GM12878 (cell line): ENCODE measurements at regions not wholly inside any gene's neighbourhood (a gene's known extent, or its start where the extent isn't known, plus 50 kb on each side); places are given as distances from the start of the nearest gene placed in this dataset.

Experiments
- ATAC-seq: fragments of 200-7000 bp; cut with Tn5 transposase; 3 replicates; pipeline ENCODE4 v1.9.1; 2020; ENCODE audit warnings: mild to moderate bottlenecking, moderate library complexity
- BruUV-seq: library from RNA; stranded (reverse); fragments of 400-500 nt; replicated peaks from 2 replicates; lab custom pipeline; 2021; lab: Mats Ljungman, UMichigan
- CTCF ChIA-PET: fragments of 300-600 bp; sonication (Branson Sonifier 250); formaldehyde crosslinking; extraction: SDS; loops from one replicate; lab custom pipeline; 2021; ENCODE audit warnings: inconsistent platforms; lab: Yijun Ruan, JAX
- POLR2A ChIA-PET: fragments of 350-600 bp; formaldehyde crosslinking; extraction: SDS; loops from one replicate; lab custom pipeline; 2021; ENCODE audit warnings: inconsistent platforms; lab: Charles Lee
- RAD21 ChIA-PET: fragments of 300-600 bp; sonication (Branson Sonifier 250); formaldehyde crosslinking; loops from one replicate; lab custom pipeline; 2023; ENCODE audit warnings: antibody characterized with exemption; ENCODE audit not compliant: unreplicated experiment; lab: Charles Lee
- SMC1A ChIA-PET: fragments of 300-600 bp; sonication (Branson Sonifier 250); formaldehyde crosslinking; loops from one replicate; lab custom pipeline; 2023; ENCODE audit not compliant: unreplicated experiment, uncharacterized antibody; lab: Charles Lee
- DNase-seq: peaks from one replicate; pipeline ENCODE4 v3.0.0-alpha.2; 2011; ENCODE audit warnings: low read depth, low spot score
- FAIRE-seq: peaks from 3 replicates; lab custom pipeline; 2011; peaks lifted over from hg19 to GRCh38; lab: Jason Lieb, UNC
- H2AFZ ChIP-seq: 2 replicates; pipeline ENCODE4 v1.6.0; 2011; ENCODE audit warnings: low read depth, low read length, control low read depth; ENCODE audit not compliant: control insufficient read depth
- H3K27ac ChIP-seq: 2 replicates; pipeline ENCODE4 v1.5.1; 2011; ENCODE audit warnings: control low read depth; ENCODE audit not compliant: control insufficient read depth, insufficient read depth
- H3K27me3 ChIP-seq, 2 experiments: replicated peaks in 1 of 2; 2 replicates each; pipeline versions ENCODE4 v1.6.0 to v1.6.1; 2011; ENCODE audit warnings: low read length in 1 of 2; ENCODE audit not compliant: control insufficient read depth in 2 of 2, insufficient read depth in 2 of 2
- H3K36me3 ChIP-seq, 2 experiments: 2 replicates each; pipeline ENCODE4 v1.5.1; 2011; ENCODE audit warnings: low read length in 1 of 2; ENCODE audit not compliant: control insufficient read depth in 2 of 2, insufficient read depth in 2 of 2
- H3K4me1 ChIP-seq: 2 replicates; pipeline ENCODE4 v1.6.1; 2011; ENCODE audit warnings: mild to moderate bottlenecking, low read length, moderate library complexity, mixed read lengths; ENCODE audit not compliant: control insufficient read depth, insufficient read depth
- H3K4me2 ChIP-seq: 2 replicates; pipeline ENCODE4 v1.6.0; 2011; ENCODE audit warnings: control low read depth; ENCODE audit not compliant: control insufficient read depth, insufficient read depth
- H3K4me3 ChIP-seq: fragments of 200-600 bp; sonication (generic); 2 replicates; pipeline ENCODE4 v1.5.1; 2016
- H3K79me2 ChIP-seq: 2 replicates; pipeline ENCODE4 v1.6.0; 2011; ENCODE audit warnings: low read length; ENCODE audit not compliant: control insufficient read depth, insufficient read depth
- H3K9ac ChIP-seq: 2 replicates; pipeline ENCODE4 v1.8.0; 2011; ENCODE audit warnings: low read length, control low read depth, mixed read lengths; ENCODE audit not compliant: control insufficient read depth, insufficient read depth
- H3K9me3 ChIP-seq: replicated peaks from 3 replicates; pipeline ENCODE4 v1.5.1; 2011; ENCODE audit warnings: mild to moderate bottlenecking, low read length; ENCODE audit not compliant: control insufficient read depth, insufficient read depth
- H4K20me1 ChIP-seq: 2 replicates; pipeline ENCODE4 v1.6.0; 2011; ENCODE audit not compliant: control insufficient read depth, insufficient read depth
- ATF7 ChIP-seq: fragments of 450-650 bp; IDR thresholded peaks from 2 replicates; pipeline ENCODE4 v1.6.1; 2016; ENCODE audit warnings: low read depth, mild to moderate bottlenecking
- FOXK2 ChIP-seq: fragments of 450-650 bp; IDR thresholded peaks from 2 replicates; pipeline ENCODE4 v1.6.1; 2017; ENCODE audit warnings: mild to moderate bottlenecking, moderate library complexity
- GATAD2B ChIP-seq: fragments of 450-650 bp; conservative IDR thresholded peaks from 2 replicates; pipeline ENCODE4 v1.6.1; 2017; ENCODE audit warnings: low read depth, mild to moderate bottlenecking, moderate library complexity
- HCFC1 ChIP-seq: fragments of 150-350 bp; IDR thresholded peaks from 2 replicates; pipeline ENCODE4 v1.6.1; 2014; ENCODE audit warnings: low read length
- MAX ChIP-seq: IDR thresholded peaks from 2 replicates; pipeline ENCODE4 v1.6.1; 2012; ENCODE audit warnings: low read depth, low read length, improper control_type of control experiment
- WRNIP1 ChIP-seq: IDR thresholded peaks from 2 replicates; pipeline ENCODE4 v1.6.1; 2011; ENCODE audit warnings: low read depth, low read length, improper control_type of control experiment, borderline replicate concordance
- WGBS: methylation state at CpG from one replicate; pipeline ENCODE4 v1.1.6; 2016; ENCODE audit warnings: low lambda C conversion rate; ENCODE audit not compliant: insufficient replicate concordance, insufficient coverage; ENCODE audit errors: missing lambda C conversion rate; 5-methylcytosine and 5-hydroxymethylcytosine counted together
- in situ Hi-C: fragments of 300-500 bp; cut with MboI; formaldehyde crosslinking; loops from 9 replicates; pipeline ENCODE4 v1.14.3; 2018; ENCODE audit warnings: mixed read lengths
- intact Hi-C: fragments of 100-400 bp; cut with micrococcal nuclease; formaldehyde crosslinking; loops from one replicate; pipeline ENCODE4 v1.14.2; 2022; ENCODE audit not compliant: unreplicated experiment
- TF ChIP-seq, protein P1 (sequence below): IDR thresholded peaks from 2 replicates; pipeline ENCODE4 v1.6.1; 2012; ENCODE audit warnings: improper control_type of control experiment, low read depth, low read length; ENCODE audit not compliant: insufficient replicate concordance
- TF ChIP-seq, protein P2 (sequence below): fragments of 450-650 bp; IDR thresholded peaks from 2 replicates; pipeline ENCODE4 v1.6.1; 2018; ENCODE audit warnings: mild to moderate bottlenecking, low read depth, moderate library complexity; ENCODE audit not compliant: partially characterized antibody

DNA sequence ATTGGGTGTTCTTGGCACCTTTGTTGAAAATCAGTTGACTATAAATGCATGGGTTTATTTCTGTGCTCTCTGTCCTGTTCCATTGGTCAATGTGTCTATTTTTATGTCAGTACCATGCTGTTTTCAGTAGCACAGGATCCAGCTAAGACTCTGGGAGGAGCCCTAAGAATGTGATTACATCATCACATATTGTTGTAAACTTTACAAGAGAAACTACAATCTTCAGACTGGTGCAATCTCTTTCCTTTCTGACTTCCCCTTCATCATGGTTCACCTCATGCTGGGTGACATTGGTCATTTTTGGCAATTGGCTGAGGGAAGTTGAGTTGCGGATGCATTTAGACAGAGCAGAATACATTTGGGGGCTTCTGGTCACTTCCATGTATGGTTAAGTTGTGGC is 88.4 kb downstream of the C21orf91 start:
- Histone ChIP-seq H3K4me1 (no peaks in the 10 kb centered on the region), H3K79me2 (no peaks in the 10 kb centered on the region), H3K9me3 (no peaks in the 10 kb centered on the region), H3K36me3 (no peaks in the 10 kb centered on the region), H3K27ac (no peak overlapping the region), H2AFZ (no peak overlapping the region), H3K27me3 (no peaks in the 10 kb centered on the region), H3K9ac (no peak overlapping the region), H4K20me1 (no peaks in the 10 kb centered on the region), H3K4me3 (no peak overlapping the region), H3K4me2 (no peak overlapping the region)
- BruUV-seq: no TSS peak
- POLR2A ChIA-PET: no interaction called here
- whole genome bisulfite sequencing: 53% methylated on average over 1 of the region's 1 CpG
- SMC1A ChIA-PET: interaction anchor here (1.0 to 3.1 kb wide), 3 partner anchors 12 to 85 kb away, joined by 3 to 11 read pairs (median 3); no protein-coding TSS in a partner anchor
- ATAC-seq (no peak; the same call in 2 of the 3 replicates), DNase-seq (no peak), FAIRE-seq (no peak)
- in situ Hi-C loops: no loop called here
- RAD21 ChIA-PET: no interaction called here
- intact Hi-C loops: no loop called here
- TF ChIP-seq, protein P1, sequence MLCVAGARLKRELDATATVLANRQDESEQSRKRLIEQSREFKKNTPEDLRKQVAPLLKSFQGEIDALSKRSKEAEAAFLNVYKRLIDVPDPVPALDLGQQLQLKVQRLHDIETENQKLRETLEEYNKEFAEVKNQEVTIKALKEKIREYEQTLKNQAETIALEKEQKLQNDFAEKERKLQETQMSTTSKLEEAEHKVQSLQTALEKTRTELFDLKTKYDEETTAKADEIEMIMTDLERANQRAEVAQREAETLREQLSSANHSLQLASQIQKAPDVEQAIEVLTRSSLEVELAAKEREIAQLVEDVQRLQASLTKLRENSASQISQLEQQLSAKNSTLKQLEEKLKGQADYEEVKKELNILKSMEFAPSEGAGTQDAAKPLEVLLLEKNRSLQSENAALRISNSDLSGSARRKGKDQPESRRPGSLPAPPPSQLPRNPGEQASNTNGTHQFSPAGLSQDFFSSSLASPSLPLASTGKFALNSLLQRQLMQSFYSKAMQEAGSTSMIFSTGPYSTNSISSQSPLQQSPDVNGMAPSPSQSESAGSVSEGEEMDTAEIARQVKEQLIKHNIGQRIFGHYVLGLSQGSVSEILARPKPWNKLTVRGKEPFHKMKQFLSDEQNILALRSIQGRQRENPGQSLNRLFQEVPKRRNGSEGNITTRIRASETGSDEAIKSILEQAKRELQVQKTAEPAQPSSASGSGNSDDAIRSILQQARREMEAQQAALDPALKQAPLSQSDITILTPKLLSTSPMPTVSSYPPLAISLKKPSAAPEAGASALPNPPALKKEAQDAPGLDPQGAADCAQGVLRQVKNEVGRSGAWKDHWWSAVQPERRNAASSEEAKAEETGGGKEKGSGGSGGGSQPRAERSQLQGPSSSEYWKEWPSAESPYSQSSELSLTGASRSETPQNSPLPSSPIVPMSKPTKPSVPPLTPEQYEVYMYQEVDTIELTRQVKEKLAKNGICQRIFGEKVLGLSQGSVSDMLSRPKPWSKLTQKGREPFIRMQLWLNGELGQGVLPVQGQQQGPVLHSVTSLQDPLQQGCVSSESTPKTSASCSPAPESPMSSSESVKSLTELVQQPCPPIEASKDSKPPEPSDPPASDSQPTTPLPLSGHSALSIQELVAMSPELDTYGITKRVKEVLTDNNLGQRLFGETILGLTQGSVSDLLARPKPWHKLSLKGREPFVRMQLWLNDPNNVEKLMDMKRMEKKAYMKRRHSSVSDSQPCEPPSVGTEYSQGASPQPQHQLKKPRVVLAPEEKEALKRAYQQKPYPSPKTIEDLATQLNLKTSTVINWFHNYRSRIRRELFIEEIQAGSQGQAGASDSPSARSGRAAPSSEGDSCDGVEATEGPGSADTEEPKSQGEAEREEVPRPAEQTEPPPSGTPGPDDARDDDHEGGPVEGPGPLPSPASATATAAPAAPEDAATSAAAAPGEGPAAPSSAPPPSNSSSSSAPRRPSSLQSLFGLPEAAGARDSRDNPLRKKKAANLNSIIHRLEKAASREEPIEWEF: no peak
- TF ChIP-seq ATF7 (peak; percentile 38; the same call in 1 of the 2 replicates), WRNIP1 (no peak), HCFC1 (no peak), MAX (no peak), FOXK2 (no peak), GATAD2B (no peak)
- TF ChIP-seq, protein P2, sequence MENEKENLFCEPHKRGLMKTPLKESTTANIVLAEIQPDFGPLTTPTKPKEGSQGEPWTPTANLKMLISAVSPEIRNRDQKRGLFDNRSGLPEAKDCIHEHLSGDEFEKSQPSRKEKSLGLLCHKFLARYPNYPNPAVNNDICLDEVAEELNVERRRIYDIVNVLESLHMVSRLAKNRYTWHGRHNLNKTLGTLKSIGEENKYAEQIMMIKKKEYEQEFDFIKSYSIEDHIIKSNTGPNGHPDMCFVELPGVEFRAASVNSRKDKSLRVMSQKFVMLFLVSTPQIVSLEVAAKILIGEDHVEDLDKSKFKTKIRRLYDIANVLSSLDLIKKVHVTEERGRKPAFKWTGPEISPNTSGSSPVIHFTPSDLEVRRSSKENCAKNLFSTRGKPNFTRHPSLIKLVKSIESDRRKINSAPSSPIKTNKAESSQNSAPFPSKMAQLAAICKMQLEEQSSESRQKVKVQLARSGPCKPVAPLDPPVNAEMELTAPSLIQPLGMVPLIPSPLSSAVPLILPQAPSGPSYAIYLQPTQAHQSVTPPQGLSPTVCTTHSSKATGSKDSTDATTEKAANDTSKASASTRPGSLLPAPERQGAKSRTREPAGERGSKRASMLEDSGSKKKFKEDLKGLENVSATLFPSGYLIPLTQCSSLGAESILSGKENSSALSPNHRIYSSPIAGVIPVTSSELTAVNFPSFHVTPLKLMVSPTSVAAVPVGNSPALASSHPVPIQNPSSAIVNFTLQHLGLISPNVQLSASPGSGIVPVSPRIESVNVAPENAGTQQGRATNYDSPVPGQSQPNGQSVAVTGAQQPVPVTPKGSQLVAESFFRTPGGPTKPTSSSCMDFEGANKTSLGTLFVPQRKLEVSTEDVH: no peak
- CTCF ChIA-PET: interaction anchor here (1.1 kb wide), 1 partner anchor 12 kb away, joined by 3 read pairs; no protein-coding TSS in a partner anchor
